ENCODE measurements at regions not wholly inside any gene's neighbourhood (a gene's known extent, or its start where the extent isn't known, plus 50 kb on each side); places are given as distances from the start of the nearest gene placed in this dataset.

- Histone ChIP-seq H3K27ac (ENCODE audit: low read depth in 2 of 2, low read length in 1 of 2) (no peak overlapping the region), H3K4me1 (ENCODE audit: control insufficient read depth in 2 of 2, insufficient read depth in 2 of 2, low read length in 1 of 2) (no peaks in the 10 kb centered on the region), H3K27me3 (ENCODE audit: control insufficient read depth in 1 of 2, insufficient read depth in 2 of 2, low read length in 2 of 2) (no peaks in the 10 kb centered on the region), H3K9me3 (ENCODE audit: control insufficient read depth in 2 of 2, insufficient read depth in 1 of 2, low read depth in 1 of 2, low read length in 1 of 2) (no peaks in the 10 kb centered on the region), H3K4me3 (ENCODE audit: low read depth in 1 of 2, low read length in 2 of 2) (no peak overlapping the region), H3K36me3 (ENCODE audit: control insufficient read depth in 2 of 2, insufficient read depth in 2 of 2, low read length in 1 of 2) (no peaks in the 10 kb centered on the region)
- 41 to 44% methylated on average over 3 of the region's 3 CpGs for WGBS, 2 donors
Observed at GRCh38 chrX:134139090-134139489, 97.9 kb upstream of the CCDC160 start.

- H3K4me3 ChIP-seq (ENCODE audit: low read depth in 1 of 2, low read length in 2 of 2): no peak overlapping the region
- peaks cover 0 to 3% of the 10 kb centered on the region in 2 donors for H3K27me3 ChIP-seq (ENCODE audit: control insufficient read depth in 1 of 2, insufficient read depth in 2 of 2, low read length in 2 of 2)
- 25 to 33% methylated on average over 1 of the region's 1 CpG for WGBS, 2 donors
- H3K9me3 ChIP-seq (ENCODE audit: control insufficient read depth in 2 of 2, insufficient read depth in 1 of 2, low read depth in 1 of 2, low read length in 1 of 2): no peaks in the 10 kb centered on the region
- H3K4me1 ChIP-seq (ENCODE audit: control insufficient read depth in 2 of 2, insufficient read depth in 2 of 2, low read length in 1 of 2): no peaks in the 10 kb centered on the region
- no peaks in the 10 kb centered on the region for H3K36me3 ChIP-seq (ENCODE audit: control insufficient read depth in 2 of 2, insufficient read depth in 2 of 2, low read length in 1 of 2)
- no peak overlapping the region for H3K27ac ChIP-seq (ENCODE audit: low read depth in 2 of 2, low read length in 1 of 2)
Observed at GRCh38 chrX:134144231-134144630, 92.8 kb upstream of the CCDC160 start.

DNA sequence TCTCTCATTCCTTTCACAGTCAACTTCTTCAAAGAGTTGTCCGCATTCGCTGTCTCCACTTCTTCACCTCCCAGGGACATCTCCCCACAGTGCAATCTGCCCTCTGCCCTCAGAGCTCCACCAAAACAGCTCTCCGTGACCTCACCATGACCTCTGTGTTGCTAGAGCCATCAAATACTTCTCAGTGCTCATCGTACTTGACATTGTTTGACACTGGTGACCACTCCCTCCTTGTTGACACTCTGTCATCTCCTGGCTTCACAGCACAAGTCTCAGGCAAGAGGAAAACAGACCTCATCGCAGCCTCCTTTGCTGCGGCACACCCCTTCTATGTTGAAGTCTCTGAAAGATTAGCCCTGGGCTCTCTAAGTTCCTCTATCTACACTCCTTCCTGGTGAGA, 90.5 kb upstream of the CCDC160 start:
- Histone ChIP-seq H3K27ac (ENCODE audit: low read depth in 2 of 2, low read length in 1 of 2) (no peak overlapping the region), H3K4me3 (ENCODE audit: low read depth in 1 of 2, low read length in 2 of 2) (no peak overlapping the region), H3K36me3 (ENCODE audit: control insufficient read depth in 2 of 2, insufficient read depth in 2 of 2, low read length in 1 of 2) (no peaks in the 10 kb centered on the region), H3K27me3 (ENCODE audit: control insufficient read depth in 1 of 2, insufficient read depth in 2 of 2, low read length in 2 of 2) (peaks cover 0 to 3% of the 10 kb centered on the region in 2 donors), H3K9me3 (ENCODE audit: control insufficient read depth in 2 of 2, insufficient read depth in 1 of 2, low read depth in 1 of 2, low read length in 1 of 2) (no peaks in the 10 kb centered on the region), H3K4me1 (ENCODE audit: control insufficient read depth in 2 of 2, insufficient read depth in 2 of 2, low read length in 1 of 2) (no peaks in the 10 kb centered on the region)
- WGBS, 2 donors: 73 to 85% methylated on average over 6 of the region's 6 CpGs

GRCh38 chrX:134148172-134148692, 88.8 kb upstream of the CCDC160 start:
- Histone ChIP-seq H3K4me3 (ENCODE audit: low read depth in 1 of 2, low read length in 2 of 2) (no peak overlapping the region), H3K9me3 (ENCODE audit: control insufficient read depth in 2 of 2, insufficient read depth in 1 of 2, low read depth in 1 of 2, low read length in 1 of 2) (no peaks in the 10 kb centered on the region), H3K36me3 (ENCODE audit: control insufficient read depth in 2 of 2, insufficient read depth in 2 of 2, low read length in 1 of 2) (no peaks in the 10 kb centered on the region), H3K4me1 (ENCODE audit: control insufficient read depth in 2 of 2, insufficient read depth in 2 of 2, low read length in 1 of 2) (no peaks in the 10 kb centered on the region), H3K27me3 (ENCODE audit: control insufficient read depth in 1 of 2, insufficient read depth in 2 of 2, low read length in 2 of 2) (peaks cover 0 to 3% of the 10 kb centered on the region in 2 donors), H3K27ac (ENCODE audit: low read depth in 2 of 2, low read length in 1 of 2) (no peak overlapping the region)
- 62 to 67% methylated on average over 9 of the region's 9 CpGs for WGBS, 2 donors

DNA sequence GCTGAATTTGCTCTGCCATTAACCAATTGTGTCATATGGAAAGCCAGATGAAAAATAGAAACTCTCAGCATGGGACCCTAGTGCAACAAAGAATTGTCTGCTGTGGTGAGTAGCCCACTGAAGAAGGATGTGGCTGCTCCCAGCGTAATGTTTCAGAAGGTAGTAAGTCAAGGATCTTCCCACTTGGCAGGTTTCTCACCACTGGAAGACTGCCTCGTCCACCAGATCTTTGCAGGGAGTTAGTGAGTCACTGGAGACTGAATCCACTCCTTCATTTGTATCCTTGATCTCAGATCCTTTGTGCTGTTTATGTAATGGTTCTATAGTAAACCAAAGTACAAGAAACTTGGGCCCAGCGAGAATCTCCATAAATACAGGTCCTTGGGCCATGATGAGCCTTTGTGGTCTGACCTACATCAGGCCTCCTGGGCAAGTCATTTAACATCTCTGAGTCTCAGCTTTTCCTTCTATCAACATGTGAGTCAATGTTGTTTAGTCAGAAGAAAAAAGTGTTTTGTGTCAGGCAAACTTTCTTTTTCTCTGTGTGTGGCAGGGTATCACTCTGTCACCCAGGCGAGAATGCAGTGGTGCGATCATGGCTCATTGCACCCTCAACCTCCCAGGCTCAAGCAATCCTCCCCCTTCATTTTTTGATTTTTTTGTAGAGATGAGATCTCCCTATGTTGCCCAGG, 78.0 kb upstream of the CCDC160 start:
- H3K4me1 ChIP-seq (ENCODE audit: control insufficient read depth in 2 of 2, insufficient read depth in 2 of 2, low read length in 1 of 2): no peaks in the 10 kb centered on the region
- H3K9me3 ChIP-seq (ENCODE audit: control insufficient read depth in 2 of 2, insufficient read depth in 1 of 2, low read depth in 1 of 2, low read length in 1 of 2): no peaks in the 10 kb centered on the region
- H3K4me3 ChIP-seq (ENCODE audit: low read depth in 1 of 2, low read length in 2 of 2): no peak overlapping the region
- H3K36me3 ChIP-seq (ENCODE audit: control insufficient read depth in 2 of 2, insufficient read depth in 2 of 2, low read length in 1 of 2): no peaks in the 10 kb centered on the region
- H3K27me3 ChIP-seq (ENCODE audit: control insufficient read depth in 1 of 2, insufficient read depth in 2 of 2, low read length in 2 of 2): peaks cover 0 to 7% of the 10 kb centered on the region in 2 donors
- H3K27ac ChIP-seq (ENCODE audit: low read depth in 2 of 2, low read length in 1 of 2): no peak overlapping the region
- 74 to 77% methylated on average over 5 of the region's 5 CpGs for WGBS, 2 donors

- H3K4me1 ChIP-seq (ENCODE audit: control insufficient read depth in 2 of 2, insufficient read depth in 2 of 2, low read length in 1 of 2): no peaks in the 10 kb centered on the region
- H3K4me3 ChIP-seq (ENCODE audit: low read depth in 1 of 2, low read length in 2 of 2): no peak overlapping the region
- no peaks in the 10 kb centered on the region for H3K9me3 ChIP-seq (ENCODE audit: control insufficient read depth in 2 of 2, insufficient read depth in 1 of 2, low read depth in 1 of 2, low read length in 1 of 2)
- no peak overlapping the region for H3K27ac ChIP-seq (ENCODE audit: low read depth in 2 of 2, low read length in 1 of 2)
- no peaks in the 10 kb centered on the region for H3K36me3 ChIP-seq (ENCODE audit: control insufficient read depth in 2 of 2, insufficient read depth in 2 of 2, low read length in 1 of 2)
- 41 to 51% methylated on average over 2 of the region's 2 CpGs for WGBS, 2 donors
- H3K27me3 ChIP-seq (ENCODE audit: control insufficient read depth in 1 of 2, insufficient read depth in 2 of 2, low read length in 2 of 2): peaks cover 0 to 7% of the 10 kb centered on the region in 2 donors
Observed at GRCh38 chrX:134161162-134161561, 75.8 kb upstream of the CCDC160 start.

DNA sequence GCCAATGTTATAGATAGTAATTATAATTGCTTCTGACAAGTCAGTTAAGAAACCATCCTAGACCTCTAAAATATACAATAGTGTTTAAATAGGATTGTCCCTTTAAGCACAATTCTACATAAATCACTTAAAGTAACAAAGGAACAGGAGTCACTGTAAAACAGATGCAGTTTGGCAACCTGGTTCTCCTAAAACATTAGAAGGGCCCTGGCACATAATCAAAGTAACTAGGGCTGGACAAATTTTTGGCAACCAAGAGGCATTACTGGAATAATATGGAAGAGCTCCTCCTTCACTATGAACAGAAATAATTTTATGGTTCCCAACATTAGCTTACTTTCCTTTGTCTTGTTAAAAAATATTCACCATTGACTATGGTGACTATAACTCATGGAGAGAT, 75.0 kb upstream of the CCDC160 start:
- Histone ChIP-seq H3K27me3 (ENCODE audit: control insufficient read depth in 1 of 2, insufficient read depth in 2 of 2, low read length in 2 of 2) (peaks cover 0 to 7% of the 10 kb centered on the region in 2 donors), H3K9me3 (ENCODE audit: control insufficient read depth in 2 of 2, insufficient read depth in 1 of 2, low read depth in 1 of 2, low read length in 1 of 2) (no peaks in the 10 kb centered on the region), H3K27ac (ENCODE audit: low read depth in 2 of 2, low read length in 1 of 2) (no peak overlapping the region), H3K36me3 (ENCODE audit: control insufficient read depth in 2 of 2, insufficient read depth in 2 of 2, low read length in 1 of 2) (no peaks in the 10 kb centered on the region), H3K4me3 (ENCODE audit: low read depth in 1 of 2, low read length in 2 of 2) (no peak overlapping the region), H3K4me1 (ENCODE audit: control insufficient read depth in 2 of 2, insufficient read depth in 2 of 2, low read length in 1 of 2) (no peaks in the 10 kb centered on the region)

- H3K27me3 ChIP-seq (ENCODE audit: control insufficient read depth in 1 of 2, insufficient read depth in 2 of 2, low read length in 2 of 2): peaks cover 0 to 2% of the 10 kb centered on the region in 2 donors
- H3K4me1 ChIP-seq (ENCODE audit: control insufficient read depth in 2 of 2, insufficient read depth in 2 of 2, low read length in 1 of 2): no peaks in the 10 kb centered on the region
- H3K27ac ChIP-seq (ENCODE audit: low read depth in 2 of 2, low read length in 1 of 2): no peak overlapping the region
- 90% methylated on average over 1 of the region's 1 CpG for whole genome bisulfite sequencing, 2 donors
- H3K9me3 ChIP-seq (ENCODE audit: control insufficient read depth in 2 of 2, insufficient read depth in 1 of 2, low read depth in 1 of 2, low read length in 1 of 2): no peaks in the 10 kb centered on the region
- no peaks in the 10 kb centered on the region for H3K36me3 ChIP-seq (ENCODE audit: control insufficient read depth in 2 of 2, insufficient read depth in 2 of 2, low read length in 1 of 2)
- H3K4me3 ChIP-seq (ENCODE audit: low read depth in 1 of 2, low read length in 2 of 2): no peak overlapping the region
Observed at GRCh38 chrX:134163836-134164235, 73.1 kb upstream of the CCDC160 start.

GRCh38 chrX:134167591-134168203, 69.3 kb upstream of the CCDC160 start:
- Histone ChIP-seq H3K36me3 (ENCODE audit: control insufficient read depth in 2 of 2, insufficient read depth in 2 of 2, low read length in 1 of 2) (no peaks in the 10 kb centered on the region), H3K4me1 (ENCODE audit: control insufficient read depth in 2 of 2, insufficient read depth in 2 of 2, low read length in 1 of 2) (no peaks in the 10 kb centered on the region), H3K9me3 (ENCODE audit: control insufficient read depth in 2 of 2, insufficient read depth in 1 of 2, low read depth in 1 of 2, low read length in 1 of 2) (peaks cover 0 to 3% of the 10 kb centered on the region in 2 donors), H3K27ac (ENCODE audit: low read depth in 2 of 2, low read length in 1 of 2) (no peak overlapping the region), H3K4me3 (ENCODE audit: low read depth in 1 of 2, low read length in 2 of 2) (no peak overlapping the region), H3K27me3 (ENCODE audit: control insufficient read depth in 1 of 2, insufficient read depth in 2 of 2, low read length in 2 of 2) (no peaks in the 10 kb centered on the region)
- WGBS, 2 donors: 60 to 64% methylated on average over 6 of the region's 6 CpGs

Measured in esophagus (tissue), 2 donors.